ENCODE measurements at regions not wholly inside any gene's neighbourhood (a gene's known extent, or its start where the extent isn't known, plus 50 kb on each side); places are given as distances from the start of the nearest gene placed in this dataset.
"Not testable (repeated sequence)": the region's sequence is repeated elsewhere in the genome, so short reads cannot be mapped to it uniquely, and the experiment has no call there.

DNA sequence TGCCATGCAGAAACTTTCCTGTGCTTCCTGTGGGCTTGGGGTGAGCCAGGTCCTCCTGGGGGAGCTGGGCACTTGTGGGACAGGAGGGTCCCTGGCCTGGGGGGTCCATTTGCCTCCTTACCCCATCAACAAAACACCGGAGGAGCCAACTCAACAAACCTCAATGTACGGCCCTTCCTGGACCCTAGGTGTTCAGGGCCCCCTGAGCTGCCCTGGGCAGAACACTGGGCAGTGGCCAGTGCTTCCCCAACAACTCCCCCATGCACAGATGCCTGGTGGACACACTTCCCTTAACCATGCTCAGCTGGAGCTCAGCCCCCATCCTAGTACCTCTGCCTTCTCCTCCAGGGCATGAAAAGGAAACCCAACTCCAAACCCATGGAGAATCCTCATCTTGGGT lies 1504.2 kb upstream of the TPTE start:
- H3K9me3 ChIP-seq (ENCODE audit: insufficient read depth in 2 of 2, low read depth in 1 of 2, low read length in 1 of 2): peaks cover 56 to 63% of the 10 kb centered on the region in 2 experiments
- H3K23ac ChIP-seq (ENCODE audit: insufficient read length); POLR2A ChIA-PET (ENCODE audit: partially characterized antibody); H3K56ac ChIP-seq (replicated peaks; ENCODE audit: insufficient read length, low read depth, low read length); H4K20me1 ChIP-seq (replicated peaks in 1 of 2; ENCODE audit: control insufficient read depth in 1 of 2, insufficient read depth in 2 of 2, low read length in 2 of 2); FAIRE-seq; H3K23me2 ChIP-seq (ENCODE audit: low read depth, low read length); H2AK5ac ChIP-seq (ENCODE audit: low read depth, low read length); DNase-seq (ENCODE audit: low read depth in 1 of 2, low spot score in 2 of 2); H2BK20ac ChIP-seq (ENCODE audit: low read length); H4K91ac ChIP-seq (replicated peaks; ENCODE audit: insufficient read length, low read length); H3K4me1 ChIP-seq (replicated peaks in 1 of 4; ENCODE audit: control insufficient read depth in 3 of 4, insufficient read depth in 4 of 4, low read length in 3 of 4); H4K8ac ChIP-seq (ENCODE audit: extremely low read depth, insufficient read depth, low read length); H3K14ac ChIP-seq (ENCODE audit: insufficient read length); H3K9ac ChIP-seq (replicated peaks in 1 of 4; ENCODE audit: extremely low read depth in 1 of 4, low read depth in 3 of 4, low read length in 3 of 4); H3K36me3 ChIP-seq (ENCODE audit: control insufficient read depth in 2 of 4, insufficient read depth in 4 of 4, low read length in 3 of 4); H3K4me3 ChIP-seq (ENCODE audit: extremely low read depth in 1 of 4, insufficient read depth in 2 of 4, low read depth in 3 of 4, low read length in 4 of 4); H3K27ac ChIP-seq (ENCODE audit: low read depth, low read length); H2AFZ ChIP-seq (ENCODE audit: low read length); H2BK12ac ChIP-seq (ENCODE audit: low read depth, low read length); H3K18ac ChIP-seq (ENCODE audit: extremely low read depth, low read length); H2BK5ac ChIP-seq (ENCODE audit: low read depth, low read length); H2BK120ac ChIP-seq (replicated peaks; ENCODE audit: low read depth, low read length); H2BK15ac ChIP-seq (ENCODE audit: low read length); H4K5ac ChIP-seq (ENCODE audit: insufficient read length, low read depth, low read length); H3K79me2 ChIP-seq (ENCODE audit: control insufficient read depth in 1 of 2, insufficient read depth in 2 of 2, low read length in 2 of 2); H3K79me1 ChIP-seq (ENCODE audit: low read depth, low read length); H3K4me2 ChIP-seq (ENCODE audit: insufficient read depth in 1 of 2, low read depth in 2 of 2, low read length in 2 of 2); H3K4ac ChIP-seq (replicated peaks; ENCODE audit: insufficient read length, low read depth, low read length); H3K27me3 ChIP-seq (replicated peaks in 1 of 4; ENCODE audit: control insufficient read depth in 3 of 4, extremely low read depth in 1 of 4, insufficient read depth in 3 of 4, low read length in 3 of 4): not testable (repeated sequence)
- WGBS, 2 experiments (ENCODE audit: extremely low coverage in 1 of 2, insufficient coverage in 1 of 2, insufficient read length in 1 of 2, insufficient replicate concordance in 2 of 2, low coverage in 1 of 2, low lambda C conversion rate in 2 of 2, missing lambda C conversion rate in 1 of 2): 62% methylated on average over 2 of the region's 2 CpGs; no CpG with 5 or more reads in 1 of the 2 experiments
- CTCF ChIA-PET (ENCODE audit: partially characterized antibody): interaction anchor here (3.0 kb wide), 1 partner anchor 9 kb away, joined by 9 read pairs; no protein-coding TSS in a partner anchor

GRCh38 chr21:9018731-9019253 lies 1502.6 kb upstream of the TPTE start:
- H2BK20ac ChIP-seq (ENCODE audit: low read length); H3K27ac ChIP-seq (ENCODE audit: low read depth, low read length); H3K14ac ChIP-seq (ENCODE audit: insufficient read length); H3K4me1 ChIP-seq (replicated peaks in 1 of 4; ENCODE audit: control insufficient read depth in 3 of 4, insufficient read depth in 4 of 4, low read length in 3 of 4); H4K5ac ChIP-seq (ENCODE audit: insufficient read length, low read depth, low read length); H3K27me3 ChIP-seq (replicated peaks in 1 of 4; ENCODE audit: control insufficient read depth in 3 of 4, extremely low read depth in 1 of 4, insufficient read depth in 3 of 4, low read length in 3 of 4); H2BK15ac ChIP-seq (ENCODE audit: low read length); H3K79me2 ChIP-seq (ENCODE audit: control insufficient read depth in 1 of 2, insufficient read depth in 2 of 2, low read length in 2 of 2); POLR2A ChIA-PET (ENCODE audit: partially characterized antibody); H3K4ac ChIP-seq (replicated peaks; ENCODE audit: insufficient read length, low read depth, low read length); FAIRE-seq; H3K18ac ChIP-seq (ENCODE audit: extremely low read depth, low read length); H4K20me1 ChIP-seq (replicated peaks in 1 of 2; ENCODE audit: control insufficient read depth in 1 of 2, insufficient read depth in 2 of 2, low read length in 2 of 2); H2BK120ac ChIP-seq (replicated peaks; ENCODE audit: low read depth, low read length); DNase-seq (ENCODE audit: low read depth in 1 of 2, low spot score in 2 of 2); H3K4me3 ChIP-seq (ENCODE audit: extremely low read depth in 1 of 4, insufficient read depth in 2 of 4, low read depth in 3 of 4, low read length in 4 of 4); H2BK12ac ChIP-seq (ENCODE audit: low read depth, low read length); H3K56ac ChIP-seq (replicated peaks; ENCODE audit: insufficient read length, low read depth, low read length); H3K9ac ChIP-seq (replicated peaks in 1 of 4; ENCODE audit: extremely low read depth in 1 of 4, low read depth in 3 of 4, low read length in 3 of 4); H3K23ac ChIP-seq (ENCODE audit: insufficient read length); H3K36me3 ChIP-seq (ENCODE audit: control insufficient read depth in 2 of 4, insufficient read depth in 4 of 4, low read length in 3 of 4); H3K79me1 ChIP-seq (ENCODE audit: low read depth, low read length); H3K23me2 ChIP-seq (ENCODE audit: low read depth, low read length); H2AK5ac ChIP-seq (ENCODE audit: low read depth, low read length); H4K8ac ChIP-seq (ENCODE audit: extremely low read depth, insufficient read depth, low read length); H2BK5ac ChIP-seq (ENCODE audit: low read depth, low read length); H4K91ac ChIP-seq (replicated peaks; ENCODE audit: insufficient read length, low read length); H2AFZ ChIP-seq (ENCODE audit: low read length); H3K4me2 ChIP-seq (ENCODE audit: insufficient read depth in 1 of 2, low read depth in 2 of 2, low read length in 2 of 2): not testable (repeated sequence)
- peaks cover 46 to 51% of the 10 kb centered on the region in 2 experiments for H3K9me3 ChIP-seq (ENCODE audit: insufficient read depth in 2 of 2, low read depth in 1 of 2, low read length in 1 of 2)
- CTCF ChIA-PET (ENCODE audit: partially characterized antibody): interaction anchor here (3.0 kb wide), 1 partner anchor 11 kb away, joined by 9 read pairs; no protein-coding TSS in a partner anchor
- WGBS, 2 experiments (ENCODE audit: extremely low coverage in 1 of 2, insufficient coverage in 1 of 2, insufficient read length in 1 of 2, insufficient replicate concordance in 2 of 2, low coverage in 1 of 2, low lambda C conversion rate in 2 of 2, missing lambda C conversion rate in 1 of 2): 57% methylated on average over 5 of the region's 5 CpGs; no CpG with 5 or more reads in 1 of the 2 experiments

Data from H1 (cell line).